A549 (cell line): ENCODE measurements at regions not wholly inside any gene's neighbourhood (a gene's known extent, or its start where the extent isn't known, plus 50 kb on each side); places are given as distances from the start of the nearest gene placed in this dataset.
"Not testable (repeated sequence)": the region's sequence is repeated elsewhere in the genome, so short reads cannot be mapped to it uniquely, and the experiment has no call there.

Experiments
- CTCF ChIP-seq: fragments of >200 bp; sonication (Bioruptor Twin); formaldehyde crosslinking; IDR thresholded peaks from 3 replicates; pipeline ENCODE4 v1.5.1; 2016
- GATA3 ChIP-seq: IDR thresholded peaks from 2 replicates; pipeline ENCODE4 v1.6.1; 2012; ENCODE audit warnings: borderline replicate concordance
- MAFK ChIP-seq: fragments of 450-650 bp; IDR thresholded peaks from 2 replicates; pipeline ENCODE4 v1.6.1; 2014; ENCODE audit not compliant: partially characterized antibody
- MAX ChIP-seq: IDR thresholded peaks from 2 replicates; pipeline ENCODE4 v1.6.1; 2012
- MAZ ChIP-seq: fragments of 150-350 bp; IDR thresholded peaks from 2 replicates; pipeline ENCODE4 v1.6.1; 2014; ENCODE audit warnings: antibody characterized with exemption, low read depth, low read length, borderline replicate concordance
- MYC ChIP-seq: IDR thresholded peaks from 2 replicates; pipeline ENCODE4 v1.6.1; 2012; ENCODE audit warnings: mild to moderate bottlenecking, inconsistent platforms, low read length, improper control_type of control experiment, borderline replicate concordance
- PHF8 ChIP-seq: fragments of 200-600 bp; sonication (generic); IDR thresholded peaks from 2 replicates; pipeline ENCODE4 v1.6.1; 2016; ENCODE audit warnings: low read depth, mild to moderate bottlenecking, antibody characterized with exemption, moderate library complexity, borderline replicate concordance
- POLR2A ChIP-seq: IDR thresholded peaks from 2 replicates; pipeline ENCODE4 v1.6.1; 2012; ENCODE audit warnings: mild to moderate bottlenecking, low read length
- RAD21 ChIP-seq, 2 experiments: fragments of >200 bp in 1 of 2; sonication (Bioruptor Twin) in 1 of 2; formaldehyde crosslinking in 1 of 2; IDR thresholded peaks in 1 of 2; conservative IDR thresholded peaks in 1 of 2; 2 replicates in 1 of 2; 3 replicates in 1 of 2; pipeline ENCODE4 v1.6.1; 2012 to 2018; ENCODE audit warnings: inconsistent platforms in 1 of 2
- REST ChIP-seq: fragments of 200-600 bp; sonication (generic); IDR thresholded peaks from 2 replicates; pipeline ENCODE4 v1.6.1; 2016; ENCODE audit warnings: antibody characterized with exemption, mild to moderate bottlenecking, moderate library complexity
- ZFP36 ChIP-seq: fragments of 450-650 bp; IDR thresholded peaks from 2 replicates; pipeline ENCODE4 v1.6.1; 2014; ENCODE audit warnings: borderline replicate concordance; ENCODE audit not compliant: partially characterized antibody
- ZSCAN20 ChIP-seq: fragments of 250-450 bp; sonication (Bioruptor Pico); IDR thresholded peaks from 2 replicates; pipeline ENCODE4 v1.8.0; 2022; ENCODE audit warnings: mild to moderate bottlenecking, moderate library complexity

- TF ChIP-seq CTCF; MAZ; POLR2A; MAFK; ZSCAN20 (CRISPR knock-in tag); REST; RAD21 (conservative IDR thresholded peaks at IDR 0.05 in 1 of 2, IDR thresholded peaks at IDR 0.05 in 1 of 2); ZFP36; GATA3; MAX; MYC; PHF8: not testable (repeated sequence)
These were observed 120.1 kb upstream of the INTU start for GRCh38 chr4:127512672-127513071.
